NCI-H187 treated with DMSO at 0.1 percent for 48 hours (cell line): ENCODE measurements at regions not wholly inside any gene's neighbourhood (a gene's known extent, or its start where the extent isn't known, plus 50 kb on each side); places are given as distances from the start of the nearest gene placed in this dataset.
"Not testable (repeated sequence)": the region's sequence is repeated elsewhere in the genome, so short reads cannot be mapped to it uniquely, and the experiment has no call there.

Experiments
- DNase-seq: peaks from one replicate; lab custom pipeline; 2025; lab: John Stamatoyannopoulos, UW

DNA sequence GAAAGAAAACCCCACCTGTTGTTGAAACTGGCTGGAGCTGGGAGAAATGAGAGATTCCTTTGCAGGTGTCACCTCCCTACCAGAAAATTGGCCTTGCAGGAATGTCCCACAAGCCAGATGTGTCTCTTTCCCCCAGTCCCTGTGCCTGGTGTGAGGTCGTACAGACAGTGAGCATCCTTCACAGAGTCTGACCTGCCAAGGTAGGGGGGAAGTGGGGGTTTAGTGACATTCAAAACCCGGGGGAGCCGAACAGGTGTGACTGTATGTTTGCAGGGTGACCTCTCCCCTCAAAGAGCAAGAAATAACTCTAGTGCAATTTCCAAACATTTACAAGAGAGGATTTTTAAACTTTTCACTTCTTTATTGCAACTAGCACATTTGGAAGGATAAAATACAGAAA, 117.7 kb upstream of the SULF2 start:
- DNase-seq: not testable (repeated sequence)

DNA sequence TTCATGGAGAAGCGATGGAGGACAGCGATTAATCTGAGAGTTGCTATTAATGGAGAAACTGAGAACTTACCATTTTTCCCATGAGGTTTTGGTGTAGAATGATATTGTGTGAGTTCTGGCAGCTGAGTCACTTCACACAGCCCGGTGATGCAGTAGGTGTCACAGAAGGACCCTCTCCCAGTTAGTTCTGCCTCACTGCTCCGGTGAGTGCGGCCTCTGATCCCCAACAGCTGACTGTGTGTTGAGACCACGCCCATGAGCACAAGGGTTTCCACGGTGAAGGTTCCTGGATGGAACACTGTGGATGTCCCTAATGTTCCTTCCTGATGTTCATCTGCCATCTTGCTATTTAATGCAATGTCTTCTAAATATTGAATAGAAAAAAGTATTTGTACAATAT, 114.0 kb upstream of the SULF2 start:
- not testable (repeated sequence) for DNase-seq

DNA sequence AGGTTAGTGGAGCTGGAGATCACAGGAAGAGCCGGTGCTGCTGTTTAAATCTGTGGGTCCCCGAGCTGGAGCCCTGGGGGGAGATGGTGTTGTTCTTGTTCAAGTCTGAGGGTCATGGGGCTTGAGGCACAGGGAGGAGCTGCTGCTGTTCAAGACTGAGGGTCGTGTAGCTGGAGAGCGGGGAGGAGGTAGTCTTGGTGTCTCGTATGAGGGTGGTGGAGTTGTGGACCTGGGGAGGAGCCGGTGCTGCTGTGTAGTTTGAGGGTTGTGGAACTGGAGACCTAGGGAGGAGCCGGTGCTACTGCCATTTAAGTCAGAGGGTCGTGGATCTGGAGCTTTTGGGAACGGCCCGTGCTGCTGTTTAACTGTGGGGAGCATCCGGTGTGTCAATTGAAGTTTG, 112.2 kb upstream of the SULF2 start:
- DNase-seq: no peak

DNA sequence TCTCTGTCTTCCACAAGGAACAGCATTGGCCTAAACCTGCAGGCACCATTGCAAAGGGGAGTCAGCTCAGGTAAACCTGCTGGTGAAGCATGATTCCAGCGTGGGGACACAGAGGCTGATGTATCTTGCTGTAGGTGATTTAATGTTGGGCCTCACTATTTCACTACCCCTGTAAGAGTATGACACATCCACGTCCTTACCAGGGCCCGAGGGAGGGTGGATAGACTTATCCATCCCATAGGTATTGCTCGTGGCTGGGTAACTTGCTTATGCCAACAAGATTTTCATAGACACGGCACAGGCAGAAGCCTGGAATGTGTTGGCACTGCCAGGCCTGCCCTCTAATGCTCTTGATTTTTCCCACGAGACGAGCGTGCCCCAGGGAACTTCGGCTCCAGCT, 107.4 kb upstream of the SULF2 start:
- DNase-seq: not testable (repeated sequence)

DNA sequence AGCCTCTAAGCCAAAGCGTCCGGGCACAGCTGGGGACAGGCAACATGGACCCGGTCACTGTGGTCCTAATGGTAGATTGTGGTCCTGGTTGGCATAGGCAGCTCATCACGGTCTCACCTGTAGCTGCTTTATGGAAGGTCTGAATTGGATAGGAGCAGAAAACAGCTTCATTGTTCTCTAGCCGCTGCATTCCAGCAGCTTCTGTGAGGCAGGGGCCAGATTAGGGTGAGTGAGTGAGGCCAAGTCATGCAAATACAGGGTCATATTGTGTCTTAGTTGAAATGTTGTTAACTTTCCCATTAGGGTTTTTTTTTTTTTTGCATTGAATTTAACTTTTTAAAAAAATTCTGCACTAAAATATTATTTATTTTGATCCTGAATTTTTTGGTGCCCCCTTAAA, 105.4 kb upstream of the SULF2 start:
- not testable (repeated sequence) for DNase-seq

DNA sequence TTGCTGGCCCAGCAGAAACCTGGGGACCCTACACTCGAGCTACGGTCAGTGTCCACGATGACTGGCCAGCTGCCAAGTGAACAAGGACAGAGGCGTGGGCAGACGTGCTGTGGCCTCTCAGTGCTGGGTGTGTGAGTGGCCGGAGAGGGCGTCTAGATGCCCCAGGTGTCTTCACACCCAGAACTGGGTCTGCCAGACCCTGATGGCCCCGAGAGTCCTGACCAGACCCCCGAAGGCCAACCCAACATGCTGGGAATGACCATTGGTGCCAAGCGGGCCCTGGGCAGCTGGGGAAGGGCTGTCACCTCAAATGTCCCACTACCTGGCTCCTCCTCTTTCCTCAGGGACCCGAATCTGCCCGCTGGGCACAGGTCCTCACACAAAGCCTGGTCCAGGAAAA, 104.5 kb upstream of the SULF2 start:
- DNase-seq: not testable (repeated sequence)

DNA sequence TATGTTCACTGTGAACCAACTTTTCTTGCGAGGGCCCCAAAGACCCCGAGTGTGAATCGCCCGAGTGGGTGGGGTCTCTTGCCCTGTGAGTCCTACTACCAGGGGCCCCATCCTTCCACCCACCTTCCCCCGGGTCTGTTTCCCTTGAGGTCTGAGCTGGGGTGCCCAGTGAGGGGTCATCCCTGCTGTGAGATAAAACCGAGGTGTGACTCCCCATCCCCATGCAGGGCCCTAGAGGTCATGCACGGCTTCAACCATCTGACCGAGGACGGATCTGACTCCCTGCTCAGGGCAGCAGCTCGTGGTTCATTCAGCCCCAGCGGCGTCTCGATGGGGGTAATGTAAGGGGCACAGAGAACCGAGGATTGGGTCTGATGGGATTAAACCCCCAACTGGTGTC, 103.1 kb upstream of the SULF2 start:
- no peak for DNase-seq

DNA sequence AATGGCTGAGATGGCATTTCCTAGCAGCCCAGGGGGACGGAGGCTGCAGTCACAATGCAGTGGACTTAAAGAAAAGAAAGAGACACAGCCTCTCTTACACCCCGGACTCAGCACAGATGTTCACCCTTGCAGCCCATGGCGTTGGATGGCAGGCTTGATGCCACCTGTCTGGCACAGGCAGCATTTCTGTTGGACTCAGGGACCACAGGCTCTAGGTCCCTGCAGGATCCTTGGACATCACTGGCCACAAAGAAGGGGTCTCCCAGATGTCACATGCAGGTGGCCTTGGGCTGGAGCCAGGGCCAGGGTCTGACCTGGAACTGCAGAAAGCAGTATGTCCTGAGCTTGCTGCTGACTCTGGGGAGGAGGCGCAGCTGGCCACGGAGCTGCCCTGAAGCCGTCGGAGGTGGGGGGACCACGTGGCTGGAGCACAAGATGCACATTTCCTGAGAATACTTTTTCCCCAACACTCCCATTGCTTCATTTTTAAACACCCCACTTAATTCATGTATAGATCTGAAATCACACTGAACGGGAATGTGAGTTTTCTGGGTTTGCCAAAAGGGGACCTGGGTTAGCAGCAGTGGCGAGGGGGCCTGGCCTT, 102.3 kb upstream of the SULF2 start:
- DNase-seq: no peak

DNA sequence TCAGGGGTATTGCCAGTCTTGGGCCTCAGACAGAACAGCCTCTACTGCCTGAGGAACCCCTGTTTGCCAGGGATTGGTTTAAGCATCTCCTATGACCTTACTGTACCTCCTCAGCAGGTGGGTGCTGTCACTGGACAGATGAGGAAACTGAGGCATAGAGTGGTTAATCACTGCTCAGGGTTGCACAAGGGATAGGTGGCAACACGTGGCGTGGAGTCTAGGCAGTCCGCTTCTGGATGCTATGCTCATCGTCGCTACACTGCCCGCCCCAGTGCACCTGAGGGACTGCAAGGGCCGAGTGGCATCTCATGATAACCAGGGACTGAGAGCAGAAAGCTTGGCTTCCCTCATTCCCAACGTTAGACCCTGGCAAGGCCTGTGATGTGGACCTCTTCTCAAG, 101.8 kb upstream of the SULF2 start:
- DNase-seq: no peak

DNA sequence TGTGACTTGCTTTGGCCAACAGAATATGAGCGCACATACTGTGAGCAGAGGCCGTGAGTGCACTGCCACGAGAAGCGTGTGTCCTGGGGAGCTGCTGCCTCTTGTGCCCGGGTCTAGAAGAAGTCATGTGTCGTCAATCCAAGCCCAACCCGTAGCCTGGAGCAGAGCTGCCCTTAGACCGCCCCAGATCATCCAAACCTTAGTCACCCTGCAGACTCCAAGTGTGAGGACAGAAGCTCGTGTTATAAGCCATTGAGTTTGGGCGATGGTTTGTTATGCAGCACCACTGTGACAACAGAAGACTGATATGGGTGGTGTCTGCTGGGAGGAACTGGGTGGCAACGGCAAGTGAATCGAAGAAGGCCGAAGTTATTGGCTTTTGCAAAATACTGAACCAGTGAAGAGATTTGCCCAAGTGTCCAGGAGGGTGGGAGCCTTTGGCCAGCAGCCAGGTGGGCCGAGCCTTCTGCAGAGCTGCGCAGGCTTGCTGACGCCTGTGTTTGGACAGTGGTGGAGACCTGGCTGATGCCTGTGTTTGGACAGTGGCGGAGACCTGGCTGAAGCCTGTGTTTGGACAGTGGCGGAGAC, 101.3 kb upstream of the SULF2 start:
- no peak for DNase-seq

DNA sequence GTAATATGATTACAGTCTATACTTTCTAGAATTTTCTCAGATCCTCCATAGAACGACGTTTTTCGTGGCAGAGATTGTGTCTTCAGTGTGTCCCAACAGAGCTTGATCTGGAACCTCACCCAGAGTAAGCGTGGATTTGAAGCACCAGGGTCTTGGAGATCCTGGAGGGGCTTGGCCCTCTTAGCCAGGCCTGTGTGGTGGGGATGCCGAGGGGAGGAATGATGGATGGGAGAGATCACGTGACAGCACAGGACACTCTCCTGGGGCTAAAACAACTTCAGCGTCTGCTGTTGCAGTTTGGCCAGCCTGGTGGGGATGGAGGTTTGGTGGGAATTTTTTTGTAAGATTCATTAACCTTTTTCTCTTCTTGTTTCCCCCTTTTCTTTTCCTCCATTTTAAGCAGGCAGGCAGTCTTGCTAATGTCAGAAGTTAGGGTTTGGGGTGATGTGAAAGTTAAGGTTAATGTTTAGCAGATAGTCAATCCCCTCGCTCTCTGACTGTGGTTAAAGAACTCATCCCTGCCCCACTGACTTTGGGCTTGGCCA, 100.7 kb upstream of the SULF2 start:
- no peak for DNase-seq

DNA sequence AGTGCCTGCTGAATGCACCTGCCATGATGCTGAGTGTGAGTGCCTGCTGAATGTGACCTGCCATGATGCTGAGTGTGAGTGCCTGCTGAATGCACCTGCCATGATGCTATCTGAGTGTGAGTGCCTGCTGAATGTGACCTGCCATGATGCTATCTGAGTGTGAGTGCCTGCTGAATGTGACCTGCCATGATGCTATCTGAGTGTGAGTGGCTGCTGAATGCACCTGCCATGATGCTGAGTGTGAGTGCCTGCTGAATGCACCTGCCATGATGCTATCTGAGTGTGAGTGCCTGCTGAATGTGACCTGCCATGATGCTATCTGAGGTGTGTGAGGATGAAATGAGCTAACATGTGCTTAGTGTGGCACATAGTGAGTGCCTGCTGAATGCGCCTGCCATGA, 98.7 kb upstream of the SULF2 start:
- DNase-seq: not testable (repeated sequence)

DNA sequence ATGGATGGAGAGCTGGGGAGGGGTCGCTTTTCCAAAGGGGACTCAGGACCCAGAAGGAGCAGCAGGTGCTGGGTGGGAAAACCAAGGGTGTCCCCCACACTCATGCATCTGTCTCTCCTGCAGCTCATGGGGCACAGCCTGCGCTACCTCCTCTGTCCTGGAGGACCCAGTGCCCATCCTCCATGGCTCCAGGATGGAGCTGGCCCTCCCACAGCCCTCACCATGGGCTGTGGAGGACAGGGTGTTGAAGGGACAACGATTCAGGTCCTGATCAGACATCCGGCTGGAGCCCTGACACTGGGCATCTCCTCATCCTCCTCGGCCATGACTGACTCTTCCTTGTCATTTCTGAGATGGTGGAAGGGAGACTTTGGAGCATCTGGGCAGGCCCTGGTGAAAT, 97.9 kb upstream of the SULF2 start:
- no peak for DNase-seq

DNA sequence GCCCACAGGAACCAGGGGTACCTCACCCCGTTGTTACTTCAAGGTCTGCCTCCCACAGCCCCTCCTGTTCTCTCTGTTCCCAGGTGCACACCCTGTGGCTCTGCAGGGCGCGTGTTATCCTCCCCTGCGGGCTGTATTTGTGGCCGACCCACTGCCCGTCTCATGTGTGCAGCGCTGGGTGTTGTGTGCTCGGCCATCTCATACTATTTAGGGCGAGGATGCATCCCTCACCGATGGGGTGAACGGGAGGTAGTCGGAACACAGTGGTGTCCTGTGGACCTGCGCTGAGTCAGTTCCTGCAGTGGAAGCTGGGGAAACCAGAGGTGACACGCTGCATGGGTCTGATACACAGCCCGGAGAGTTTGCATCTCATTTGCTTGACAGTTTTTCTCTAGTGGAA, 94.5 kb upstream of the SULF2 start:
- DNase-seq: no peak

DNA sequence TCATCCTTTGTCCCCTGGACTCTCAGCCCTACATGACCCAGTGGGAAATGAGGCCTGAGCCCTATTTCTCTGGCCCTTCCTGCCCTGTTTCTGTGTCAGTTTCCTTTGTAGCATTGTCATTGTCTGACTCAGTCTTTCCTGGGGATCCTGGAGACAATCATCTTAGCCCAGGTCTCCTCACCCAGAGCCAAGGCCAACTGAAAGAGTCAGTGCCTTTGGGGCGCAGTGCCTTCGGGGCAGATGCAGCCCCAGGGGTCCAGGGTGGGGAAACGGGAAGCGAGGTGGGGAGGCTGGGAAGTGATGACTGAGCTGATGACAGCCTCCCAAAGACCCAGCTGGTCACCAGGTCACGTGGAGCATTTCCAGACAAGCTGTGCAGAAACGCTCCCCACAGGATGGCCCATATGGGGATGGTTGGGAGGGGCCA, 93.3 kb upstream of the SULF2 start:
- no peak for DNase-seq

DNA sequence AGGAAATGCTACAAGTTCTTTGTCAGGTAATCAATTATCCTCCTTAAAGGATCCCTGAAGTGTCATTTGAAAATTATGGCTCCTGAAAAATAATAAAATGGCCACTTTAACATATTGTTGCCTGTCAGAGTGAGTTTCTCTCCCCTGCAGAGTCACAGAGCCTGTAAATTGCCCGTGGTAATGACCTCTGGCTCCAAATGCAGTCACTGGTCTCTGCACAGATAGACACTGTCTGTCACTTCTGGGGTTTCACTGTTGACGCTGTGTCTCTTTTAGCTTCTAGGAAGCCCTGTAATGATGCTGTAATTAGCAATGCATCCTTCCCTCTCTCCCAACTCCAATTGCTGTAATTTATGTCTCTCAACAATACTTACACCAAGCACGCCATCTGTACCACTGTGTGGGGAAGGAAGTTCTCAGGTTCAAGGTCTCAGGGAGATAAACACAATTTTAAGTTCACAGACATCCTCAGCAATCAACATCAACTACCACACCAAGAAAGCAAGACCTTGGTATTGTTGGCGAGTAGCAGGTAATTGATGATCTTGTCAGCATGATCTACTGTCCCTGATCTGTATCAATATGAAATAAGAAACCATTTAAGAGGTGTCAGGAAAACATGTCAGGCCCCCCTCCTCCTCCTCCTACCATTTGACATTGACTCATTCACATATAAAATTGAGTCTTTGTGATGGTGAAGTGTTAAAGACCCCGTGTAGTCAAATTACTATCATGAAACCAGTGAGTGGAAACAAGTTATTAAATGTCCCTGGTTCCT, 91.2 kb upstream of the SULF2 start:
- DNase-seq: peak; percentile 65

DNA sequence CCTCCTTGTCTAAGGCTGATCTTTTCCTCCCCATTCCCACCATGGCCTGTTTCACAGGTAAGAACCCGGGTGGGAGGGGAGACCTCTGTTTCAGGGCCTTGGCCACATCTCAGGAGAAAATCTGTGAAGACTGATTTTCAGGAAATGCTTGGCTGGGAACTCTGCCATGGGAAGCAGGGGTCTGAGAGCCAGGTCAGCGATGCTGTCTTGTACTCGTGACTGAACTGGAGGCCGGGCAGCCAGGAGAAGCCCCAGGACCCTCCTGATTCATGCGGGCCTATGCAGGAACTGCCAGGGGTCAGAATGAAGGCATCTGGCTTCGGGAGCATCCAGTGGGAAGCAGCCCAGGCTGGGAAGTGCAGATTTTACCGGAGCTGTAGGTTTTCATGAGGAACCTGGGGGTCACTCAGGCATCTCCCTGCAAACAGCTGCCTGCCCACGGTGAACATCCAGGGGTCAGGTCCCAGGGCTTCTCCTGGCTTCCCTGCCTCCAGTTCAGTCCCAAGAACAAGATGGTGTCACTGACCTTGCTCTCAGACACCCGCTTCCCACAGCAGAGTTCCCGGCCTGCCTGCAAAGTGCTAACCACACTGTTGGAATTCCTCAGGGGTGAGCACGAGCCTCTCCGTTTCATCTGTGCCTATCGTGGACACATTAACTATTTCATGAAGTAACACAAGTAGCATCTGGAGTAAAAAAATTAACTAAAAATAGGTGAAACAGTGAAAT, 90.2 kb upstream of the SULF2 start:
- no peak for DNase-seq

DNA sequence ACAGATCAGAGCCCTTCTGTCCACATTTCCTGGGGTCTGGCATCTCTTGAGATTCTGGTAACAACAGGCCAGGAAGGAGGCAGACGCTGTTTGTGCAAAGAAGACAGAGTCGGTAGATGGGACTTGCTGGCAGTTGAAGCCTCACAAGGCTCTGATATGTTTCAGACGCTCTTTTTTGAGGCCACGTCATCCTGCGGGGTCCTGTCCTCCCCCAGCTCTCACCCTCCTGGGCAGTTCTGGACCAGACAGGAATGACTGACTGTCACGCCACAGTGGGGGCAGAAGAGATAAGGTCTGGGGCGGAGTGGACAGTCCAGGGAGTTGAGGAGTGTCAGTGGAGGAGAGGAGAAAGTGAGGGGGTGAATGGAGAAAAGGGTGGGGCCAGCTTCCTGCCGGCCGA, 87.1 kb upstream of the SULF2 start:
- DNase-seq: no peak

DNA sequence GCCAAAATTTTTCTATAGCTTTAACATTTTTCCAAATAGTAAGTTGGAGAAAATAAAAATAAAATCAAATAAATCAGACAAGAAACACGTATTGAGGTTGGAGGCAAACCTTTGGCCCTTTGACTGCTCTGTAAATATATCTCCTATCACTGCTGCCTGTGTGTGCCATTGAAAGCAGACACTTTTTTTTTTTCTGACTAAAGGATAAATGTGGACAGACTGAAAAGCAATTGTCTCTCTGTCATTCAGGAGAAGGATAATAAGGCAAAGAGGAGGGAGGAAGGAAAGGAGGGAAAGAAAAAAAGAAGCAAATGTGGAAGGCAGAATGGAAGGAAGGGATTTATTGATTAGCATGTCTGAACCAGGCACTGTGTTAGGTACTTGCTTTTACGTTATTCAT, 85.2 kb upstream of the SULF2 start:
- DNase-seq: no peak

DNA sequence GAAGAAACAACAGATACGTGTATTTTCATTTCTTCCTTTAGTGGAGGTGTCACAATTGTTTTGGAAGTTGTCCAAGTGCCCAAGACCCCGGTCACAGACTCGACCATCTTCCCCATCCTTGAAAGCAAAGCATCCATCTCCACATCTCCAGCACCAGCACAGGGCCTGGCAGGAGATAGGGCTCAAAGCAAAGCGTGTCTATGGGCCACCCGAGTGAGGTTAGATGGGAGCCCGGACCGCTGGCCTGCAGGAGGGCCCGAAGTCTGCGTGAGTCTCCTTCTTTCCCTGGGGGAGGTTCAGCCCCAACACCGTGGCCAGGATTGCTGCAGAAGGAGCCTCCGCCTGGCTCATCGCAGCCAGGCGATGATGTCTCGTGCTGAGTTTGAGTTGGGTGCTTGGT, 83.5 kb upstream of the SULF2 start:
- DNase-seq: no peak

DNA sequence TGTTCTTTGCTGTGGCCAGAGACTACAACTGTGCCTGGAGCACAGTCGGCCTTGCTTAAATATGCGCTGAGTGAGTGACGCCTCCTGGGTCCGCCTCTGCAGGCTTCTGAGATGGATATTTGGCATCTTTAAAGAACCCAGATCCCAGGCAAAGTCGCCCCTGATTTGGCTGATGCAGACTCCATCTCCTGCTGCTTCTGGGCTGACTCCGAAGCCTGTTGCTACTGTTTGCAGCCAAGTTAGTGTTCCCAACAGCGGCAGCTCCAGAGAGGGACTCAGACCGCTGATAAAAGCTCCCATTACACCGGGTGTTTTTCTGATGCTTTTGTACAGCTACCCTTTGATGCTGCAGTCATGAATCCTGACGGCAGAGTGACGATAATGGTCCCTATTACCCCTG, 83.0 kb upstream of the SULF2 start:
- no peak for DNase-seq

DNA sequence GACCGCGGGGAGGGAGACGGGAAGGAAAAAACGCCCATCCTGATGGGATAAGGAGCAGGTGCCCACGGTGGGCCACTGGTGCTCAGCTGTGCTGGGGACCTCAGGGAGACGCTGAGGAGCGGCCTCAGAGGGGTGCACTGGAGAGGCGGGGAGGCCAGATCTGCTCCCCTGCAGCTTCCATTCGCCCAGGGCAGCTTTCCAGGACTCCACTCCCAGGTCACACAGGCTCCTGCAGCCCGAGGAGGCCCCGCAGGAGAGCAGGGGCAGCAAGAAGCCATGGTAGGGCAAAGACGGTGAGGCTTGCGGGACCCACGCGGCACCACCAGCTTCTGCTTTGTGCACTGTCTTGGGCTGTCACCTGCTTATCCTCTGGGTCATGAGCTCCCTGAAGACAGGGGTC, 82.5 kb upstream of the SULF2 start:
- no peak for DNase-seq

DNA sequence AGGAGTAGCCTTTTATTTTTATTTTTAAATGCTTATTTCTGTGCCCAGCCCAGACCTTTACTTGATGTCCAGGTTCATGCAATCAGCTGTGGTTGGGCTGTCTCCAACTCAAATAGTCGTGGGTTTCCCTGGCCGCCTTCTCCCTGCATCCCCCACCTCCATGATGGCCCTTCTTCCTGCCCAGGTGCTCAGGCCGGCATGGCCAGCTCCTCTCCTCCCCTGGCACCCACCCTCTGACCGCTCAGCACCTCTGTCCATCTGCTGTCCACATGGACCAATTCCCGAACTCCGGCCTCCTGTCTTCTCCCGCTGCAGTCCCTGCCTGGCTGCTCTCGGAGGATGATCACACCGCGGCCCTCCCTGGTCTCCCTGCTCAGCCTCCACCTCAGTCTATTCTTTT, 81.2 kb upstream of the SULF2 start:
- DNase-seq: no peak
